Natural killer cell (primary cell): ENCODE measurements at regions not wholly inside any gene's neighbourhood (a gene's known extent, or its start where the extent isn't known, plus 50 kb on each side); places are given as distances from the start of the nearest gene placed in this dataset.

Experiments used
- ATAC-seq, 3 donors: fragments of 150-1000 bp in 2 of 3; fragments of 200-7000 bp in 1 of 3; cut with Tn5 transposase; 1 replicate in 1 of 3; 2 replicates in 2 of 3; pipeline ENCODE4 v1.10.0; 2021; ENCODE audit warnings: mild to moderate bottlenecking in 2 of 3, moderate library complexity in 2 of 3
- DNase-seq, 2 donors: peaks; one replicate each; pipeline versions ENCODE4 v3.0.0 to v3.0.0-alpha.2; 2013 to 2021; ENCODE audit warnings: mixed read lengths in 1 of 2
- H3K27ac ChIP-seq: one replicate; pipeline ENCODE4 v1.5.1; 2013; ENCODE audit warnings: mild to moderate bottlenecking, low read length
- H3K27me3 ChIP-seq: one replicate; pipeline ENCODE4 v1.6.1; 2013; ENCODE audit warnings: low read length; ENCODE audit not compliant: control insufficient read depth, insufficient read depth
- H3K36me3 ChIP-seq: one replicate; pipeline ENCODE4 v1.6.1; 2013; ENCODE audit warnings: low read length; ENCODE audit not compliant: control insufficient read depth, insufficient read depth
- H3K4me1 ChIP-seq: one replicate; pipeline ENCODE4 v1.6.1; 2013; ENCODE audit warnings: low read length; ENCODE audit not compliant: control insufficient read depth, insufficient read depth
- H3K4me3 ChIP-seq: one replicate; pipeline ENCODE4 v1.5.1; 2013; ENCODE audit warnings: low read length
- H3K9me3 ChIP-seq: one replicate; pipeline ENCODE4 v1.6.1; 2013; ENCODE audit warnings: low read length; ENCODE audit not compliant: control insufficient read depth, insufficient read depth
- H3K27ac Mint-ChIP-seq, 2 donors: one replicate each; pipeline ENCODE4 v1.8.0; 2022; ENCODE audit warnings: mild to moderate bottlenecking in 2 of 2, mixed read lengths in 2 of 2, moderate library complexity in 1 of 2
- H3K27me3 Mint-ChIP-seq, 2 donors: one replicate each; pipeline ENCODE4 v1.8.0; 2022; ENCODE audit warnings: low read depth in 2 of 2, mixed read lengths in 2 of 2
- H3K36me3 Mint-ChIP-seq: one replicate; pipeline ENCODE4 v1.8.0; 2022; ENCODE audit warnings: mixed read lengths
- H3K4me1 Mint-ChIP-seq, 2 donors: one replicate each; pipeline ENCODE4 v1.8.0; 2022; ENCODE audit warnings: mixed read lengths in 2 of 2
- H3K4me3 Mint-ChIP-seq: one replicate; pipeline ENCODE4 v1.8.0; 2022; ENCODE audit warnings: mild to moderate bottlenecking, moderate library complexity, mixed read lengths
- H3K9me3 Mint-ChIP-seq, 2 donors: one replicate each; pipeline ENCODE4 v1.8.0; 2022; ENCODE audit warnings: mixed read lengths in 2 of 2
- WGBS: methylation state at CpG from one replicate; pipeline ENCODE4 v1.1.7; 2013; ENCODE audit warnings: missing lambda C conversion rate; ENCODE audit not compliant: insufficient coverage; 5-methylcytosine and 5-hydroxymethylcytosine counted together
- intact Hi-C: fragments of 100-400 bp; cut with micrococcal nuclease; formaldehyde crosslinking; loops from one replicate; pipeline ENCODE4 v1.14.2; 2022
- TF ChIP-seq, protein P1 (sequence below): fragments of 200-600 bp; IDR thresholded peaks from one replicate; pipeline ENCODE4 v1.8.0; 2022; ENCODE audit warnings: antibody characterized with exemption

DNA sequence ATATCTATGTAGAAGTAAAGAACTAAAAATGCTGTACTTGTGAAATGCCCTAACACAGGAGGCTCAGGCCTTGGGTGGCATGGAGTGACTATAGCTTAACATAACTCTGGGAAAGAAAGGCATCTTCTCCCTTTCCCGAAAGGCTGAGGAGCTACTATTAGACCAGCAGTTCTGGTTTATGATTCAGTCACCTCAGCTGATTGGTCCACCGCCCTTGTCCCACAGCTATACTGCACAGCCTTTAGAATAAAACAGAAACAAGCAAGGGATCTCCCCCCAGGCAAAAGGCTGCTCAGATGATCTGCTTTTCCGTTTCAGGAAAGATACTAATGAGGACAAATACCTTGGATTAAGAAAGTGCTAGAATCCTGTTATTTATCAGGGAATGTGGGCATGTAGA is 171.3 kb downstream of the SNCA start:
- DNase-seq (no peak), ATAC-seq (no peak)
- Mint-ChIP-seq H3K9me3 (no peaks in the 10 kb centered on the region), H3K4me1 (no peaks in the 10 kb centered on the region), H3K4me3 (no peak overlapping the region), H3K27me3 (no peaks in the 10 kb centered on the region), H3K27ac (no peak overlapping the region), H3K36me3 (no peaks in the 10 kb centered on the region)
- Histone ChIP-seq H3K9me3 (no peaks in the 10 kb centered on the region), H3K36me3 (no peaks in the 10 kb centered on the region), H3K4me3 (no peak overlapping the region), H3K4me1 (no peaks in the 10 kb centered on the region), H3K27me3 (no peaks in the 10 kb centered on the region), H3K27ac (no peak overlapping the region)
- TF ChIP-seq, protein P1, sequence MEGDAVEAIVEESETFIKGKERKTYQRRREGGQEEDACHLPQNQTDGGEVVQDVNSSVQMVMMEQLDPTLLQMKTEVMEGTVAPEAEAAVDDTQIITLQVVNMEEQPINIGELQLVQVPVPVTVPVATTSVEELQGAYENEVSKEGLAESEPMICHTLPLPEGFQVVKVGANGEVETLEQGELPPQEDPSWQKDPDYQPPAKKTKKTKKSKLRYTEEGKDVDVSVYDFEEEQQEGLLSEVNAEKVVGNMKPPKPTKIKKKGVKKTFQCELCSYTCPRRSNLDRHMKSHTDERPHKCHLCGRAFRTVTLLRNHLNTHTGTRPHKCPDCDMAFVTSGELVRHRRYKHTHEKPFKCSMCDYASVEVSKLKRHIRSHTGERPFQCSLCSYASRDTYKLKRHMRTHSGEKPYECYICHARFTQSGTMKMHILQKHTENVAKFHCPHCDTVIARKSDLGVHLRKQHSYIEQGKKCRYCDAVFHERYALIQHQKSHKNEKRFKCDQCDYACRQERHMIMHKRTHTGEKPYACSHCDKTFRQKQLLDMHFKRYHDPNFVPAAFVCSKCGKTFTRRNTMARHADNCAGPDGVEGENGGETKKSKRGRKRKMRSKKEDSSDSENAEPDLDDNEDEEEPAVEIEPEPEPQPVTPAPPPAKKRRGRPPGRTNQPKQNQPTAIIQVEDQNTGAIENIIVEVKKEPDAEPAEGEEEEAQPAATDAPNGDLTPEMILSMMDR = no peak
- intact Hi-C loops = no loop called here
- 81% methylated on average over 3 of the region's 3 CpGs for WGBS

DNA sequence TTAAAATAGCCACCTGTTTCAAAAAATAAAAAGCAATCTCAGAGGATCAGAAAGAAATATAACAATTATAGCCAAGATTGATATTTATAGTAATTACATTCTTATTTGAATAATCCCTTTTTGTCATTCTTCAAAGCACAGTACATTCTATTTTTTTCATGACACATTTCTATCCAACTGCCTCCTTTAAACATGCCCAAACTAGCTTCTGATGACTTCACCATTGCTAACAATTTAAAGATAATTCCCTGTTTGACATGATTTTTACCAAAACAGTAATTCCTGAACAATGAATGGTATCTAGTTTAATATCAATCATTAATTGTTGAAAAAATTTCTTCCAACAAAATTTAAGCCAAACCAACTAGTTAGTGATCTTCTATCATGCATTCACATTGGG is 172.4 kb downstream of the SNCA start:
- Mint-ChIP-seq H3K4me1 (no peaks in the 10 kb centered on the region), H3K36me3 (no peaks in the 10 kb centered on the region), H3K27ac (no peak overlapping the region), H3K27me3 (no peaks in the 10 kb centered on the region), H3K4me3 (no peak overlapping the region), H3K9me3 (no peaks in the 10 kb centered on the region)
- DNase-seq (no peak), ATAC-seq (no peak)
- Histone ChIP-seq H3K36me3 (no peaks in the 10 kb centered on the region), H3K4me3 (no peak overlapping the region), H3K27ac (no peak overlapping the region), H3K27me3 (no peaks in the 10 kb centered on the region), H3K4me1 (no peaks in the 10 kb centered on the region), H3K9me3 (no peaks in the 10 kb centered on the region)
- TF ChIP-seq, protein P1 = no peak
- intact Hi-C loops = no loop called here

DNA sequence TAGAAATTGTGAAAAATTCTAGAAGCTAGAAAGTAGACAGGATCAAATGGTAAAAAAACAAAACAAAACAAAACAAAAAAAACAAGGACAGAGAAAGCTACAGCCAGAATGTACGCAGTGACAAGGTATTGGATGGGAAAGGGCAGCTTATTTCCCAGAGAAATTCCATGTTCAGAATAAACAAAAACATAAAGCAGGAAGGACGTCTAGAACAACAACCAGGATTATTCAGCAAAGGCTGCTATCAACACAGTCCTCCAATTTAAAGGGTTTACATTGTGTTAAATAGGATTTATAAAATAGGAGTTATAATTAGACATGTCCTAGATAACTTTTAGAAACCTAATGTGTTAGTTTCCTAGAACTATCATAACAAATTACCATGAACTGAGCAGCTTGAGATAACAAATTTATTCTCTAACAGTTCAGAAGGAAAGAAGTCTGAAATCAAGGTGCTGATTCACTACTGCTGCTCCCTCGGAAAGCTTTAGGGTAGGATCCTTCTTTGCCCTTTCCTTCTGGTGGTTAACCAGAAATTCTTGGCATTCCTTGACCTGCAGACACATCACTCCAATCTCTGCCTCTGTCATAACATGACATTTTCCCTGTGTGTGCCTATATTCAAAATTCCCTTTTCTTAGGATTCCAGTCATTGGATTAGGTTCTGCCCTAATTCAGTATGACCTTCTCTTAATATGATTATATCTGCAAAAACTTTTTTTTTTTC is 175.6 kb downstream of the SNCA start:
- H3K27ac ChIP-seq = no peak overlapping the region
- no peak for ATAC-seq
- intact Hi-C loops = no loop called here

More for the DNA sequence above, 175.6 kb downstream of the SNCA start:
- DNase-seq = no peak
- H3K27me3 ChIP-seq = no peaks in the 10 kb centered on the region
- Mint-ChIP-seq H3K27me3 (no peaks in the 10 kb centered on the region), H3K36me3 (no peaks in the 10 kb centered on the region), H3K4me3 (no peak overlapping the region), H3K4me1 (no peaks in the 10 kb centered on the region), H3K9me3 (no peaks in the 10 kb centered on the region), H3K27ac (no peak overlapping the region)
- TF ChIP-seq, protein P1 = no peak
- no peaks in the 10 kb centered on the region for H3K4me1 ChIP-seq
- 76% methylated on average over 2 of the region's 3 CpGs for WGBS
- no peaks in the 10 kb centered on the region for H3K9me3 ChIP-seq
- H3K4me3 ChIP-seq = no peak overlapping the region
- no peaks in the 10 kb centered on the region for H3K36me3 ChIP-seq
